NCI-H1694 (cell line): ENCODE measurements at regions not wholly inside any gene's neighbourhood (a gene's known extent, or its start where the extent isn't known, plus 50 kb on each side); places are given as distances from the start of the nearest gene placed in this dataset.

ENCODE experiments used
- DNase-seq: peaks from one replicate; lab custom pipeline; 2025; lab: John Stamatoyannopoulos, UW

- no peak for DNase-seq
These were observed 497.0 kb downstream of the FOXO1 start for GRCh38 chr13:40169476-40169875.

- no peak for DNase-seq
These were observed 496.4 kb downstream of the FOXO1 start for GRCh38 chr13:40170091-40170490.

DNA sequence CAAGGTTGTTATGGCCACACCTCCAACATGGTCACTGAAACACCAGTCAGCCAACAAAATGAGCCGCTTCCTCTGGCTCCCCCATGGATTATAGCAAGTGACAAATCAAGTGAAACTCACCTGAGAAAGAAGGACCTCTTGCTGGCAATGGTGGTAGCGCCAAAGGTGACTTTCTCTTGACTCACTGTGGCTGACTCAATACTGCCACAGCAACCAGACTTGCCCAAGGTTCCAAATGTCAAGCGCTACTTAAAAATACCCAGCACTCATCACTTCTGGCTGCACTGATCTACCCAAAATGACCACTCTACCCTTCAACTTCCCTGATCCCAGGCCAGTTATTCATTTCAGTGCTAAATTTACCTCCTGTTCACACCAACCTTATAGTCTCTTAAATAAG is 495.5 kb downstream of the FOXO1 start:
- DNase-seq, result no peak

- no peak for DNase-seq
These were observed 494.9 kb downstream of the FOXO1 start for GRCh38 chr13:40171566-40171965.

DNA sequence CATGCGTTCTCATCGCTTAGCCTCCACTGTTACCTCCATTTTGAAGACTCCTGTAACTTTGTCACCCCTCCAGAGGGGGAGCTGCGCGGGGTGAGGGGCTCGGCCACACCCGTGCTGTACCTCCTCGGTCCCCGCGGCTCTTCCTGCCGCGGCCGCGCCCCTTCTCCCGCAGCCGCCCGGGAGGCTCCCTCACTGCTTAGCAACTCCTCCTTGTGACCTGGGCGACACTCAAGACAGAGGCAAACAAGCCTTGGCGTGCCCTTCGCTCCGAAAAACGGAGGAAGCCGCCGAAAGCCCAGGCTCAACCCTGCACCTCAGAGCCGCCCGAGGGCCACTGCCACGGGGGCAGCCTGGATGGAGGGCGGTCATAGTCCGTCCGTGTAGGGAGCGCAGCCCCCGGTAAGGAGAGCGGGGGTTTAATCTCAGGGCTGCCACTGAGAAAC is 494.3 kb downstream of the FOXO1 start:
- DNase-seq, result no peak

DNA sequence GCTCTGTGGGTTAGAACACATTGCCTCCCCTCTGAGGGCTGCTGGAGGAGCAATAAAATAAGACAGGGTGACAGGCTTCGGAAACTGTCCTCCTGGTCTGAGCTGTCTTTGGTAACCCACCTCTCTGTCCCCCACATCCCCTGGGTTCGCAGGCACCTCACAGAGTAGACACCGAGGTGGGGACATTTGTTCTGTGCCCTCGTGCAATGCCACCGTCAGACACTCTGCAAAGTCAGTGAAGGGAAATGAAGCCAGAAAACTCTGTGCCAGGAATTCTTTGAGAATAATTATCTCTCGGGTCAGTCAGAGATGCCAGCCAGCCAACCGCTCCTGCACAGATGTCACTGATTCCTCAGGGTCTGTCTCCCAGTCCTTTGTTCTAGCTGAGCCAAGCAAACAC is 493.6 kb downstream of the FOXO1 start:
- DNase-seq, result peak; percentile 84

GRCh38 chr13:40175639-40176038 is 490.8 kb downstream of the FOXO1 start:
- no peak for DNase-seq

DNA sequence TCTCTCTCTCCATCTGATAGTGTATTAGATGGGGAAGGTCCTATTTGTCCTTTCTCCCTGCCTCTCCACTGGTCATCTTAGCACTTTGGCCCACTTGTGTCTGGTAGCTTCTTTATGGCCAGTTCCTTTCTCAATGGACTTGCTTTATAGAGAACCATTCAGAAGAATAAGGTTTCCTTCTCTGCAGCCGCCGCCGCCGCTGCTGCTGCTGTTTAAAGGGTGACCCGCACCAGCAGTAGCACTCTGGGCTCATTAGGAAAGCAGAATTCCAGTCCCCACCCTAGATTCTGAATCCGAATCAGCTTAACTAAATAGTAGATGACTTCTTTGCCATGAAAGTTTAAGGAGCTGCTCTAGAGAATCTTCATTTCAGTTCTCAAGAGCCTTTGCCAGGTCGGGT is 490.2 kb downstream of the FOXO1 start:
- no peak for DNase-seq

GRCh38 chr13:40178130-40178529 is 488.3 kb downstream of the FOXO1 start:
- no peak for DNase-seq

DNA sequence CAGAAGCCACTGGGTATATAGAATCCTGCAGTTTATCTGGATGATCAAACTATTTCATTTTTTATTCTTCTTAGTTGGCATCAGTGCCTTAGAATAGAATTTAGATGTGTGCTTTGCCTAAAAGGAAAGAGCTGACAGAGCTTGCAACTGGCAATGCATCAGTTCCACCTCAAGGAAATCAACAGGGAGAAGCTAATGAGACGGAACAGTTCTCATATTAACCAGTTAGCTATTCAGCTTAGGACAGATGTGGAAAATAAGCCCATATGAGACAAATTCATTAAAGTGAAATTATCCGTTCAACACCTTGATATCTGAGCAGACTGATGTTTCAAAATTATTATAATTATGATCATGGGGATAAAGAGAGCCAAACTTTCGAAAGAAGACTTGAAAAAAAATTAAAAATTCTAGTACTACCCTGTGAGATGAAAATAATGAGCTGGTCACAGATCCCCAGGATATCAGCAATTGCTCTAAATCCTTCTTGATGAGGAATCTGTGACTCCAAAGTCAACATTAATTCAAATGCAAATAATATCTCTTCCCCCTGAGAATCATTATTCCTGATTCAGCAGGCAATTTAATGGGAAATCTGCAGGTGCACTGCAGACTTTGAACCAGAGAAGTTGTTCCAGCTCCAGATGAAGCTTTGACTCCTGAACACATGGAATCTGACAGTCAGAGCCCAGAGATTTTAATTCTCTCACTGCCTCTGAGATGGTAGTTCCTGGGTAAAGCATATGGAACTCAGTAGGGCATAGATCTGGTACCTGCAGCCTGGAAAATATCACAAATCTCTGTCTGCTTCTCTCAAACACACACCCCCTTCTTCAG is 486.8 kb downstream of the FOXO1 start:
- no peak for DNase-seq

DNA sequence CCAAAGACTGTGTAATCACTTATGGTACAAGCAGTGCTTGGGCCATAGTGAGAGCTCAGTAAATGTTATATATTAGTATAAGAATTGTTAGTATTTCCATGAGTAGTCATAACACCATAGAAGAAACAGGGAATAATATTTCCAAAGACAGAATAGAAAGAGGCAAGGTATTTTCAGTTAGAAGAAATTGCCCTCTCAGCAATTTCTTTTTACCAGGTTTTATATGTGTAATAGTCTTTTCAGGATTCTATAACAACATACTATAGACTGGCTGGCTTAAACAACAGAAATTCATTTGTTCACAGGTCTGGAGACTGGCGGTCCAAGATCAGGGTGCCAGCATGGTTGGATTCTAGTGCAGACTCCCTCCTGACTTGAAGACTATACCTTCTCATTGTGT is 485.7 kb downstream of the FOXO1 start:
- DNase-seq, result no peak

DNA sequence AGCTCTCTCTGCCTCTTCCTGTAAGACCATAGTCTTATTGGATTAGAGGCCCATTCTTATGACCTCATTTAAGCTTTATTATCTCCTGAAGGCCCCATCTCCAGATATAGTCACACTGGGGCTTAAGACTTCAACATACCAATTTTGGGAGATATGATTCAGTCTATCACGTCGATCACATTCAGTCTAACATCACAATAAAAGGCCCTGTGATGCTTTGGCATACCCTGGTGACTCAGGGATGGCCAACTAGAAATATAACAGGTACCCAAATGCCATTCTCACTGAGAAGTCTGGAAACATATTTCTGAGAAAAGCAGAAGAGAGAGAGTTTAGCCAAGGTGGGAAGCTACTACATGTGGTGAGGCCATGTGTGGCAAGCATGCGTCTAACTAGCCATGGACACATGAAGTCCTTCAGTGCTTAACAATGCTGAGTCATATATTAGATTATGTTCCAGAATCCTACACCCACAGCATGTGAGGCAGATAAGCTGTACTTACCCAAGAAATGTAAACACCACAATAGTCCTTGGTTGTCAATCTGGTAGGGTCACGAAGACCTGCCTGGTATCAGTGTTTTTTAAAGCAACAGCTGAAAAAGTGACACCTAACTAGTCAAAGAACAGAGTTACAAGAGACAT is 485.1 kb downstream of the FOXO1 start:
- no peak for DNase-seq

DNA sequence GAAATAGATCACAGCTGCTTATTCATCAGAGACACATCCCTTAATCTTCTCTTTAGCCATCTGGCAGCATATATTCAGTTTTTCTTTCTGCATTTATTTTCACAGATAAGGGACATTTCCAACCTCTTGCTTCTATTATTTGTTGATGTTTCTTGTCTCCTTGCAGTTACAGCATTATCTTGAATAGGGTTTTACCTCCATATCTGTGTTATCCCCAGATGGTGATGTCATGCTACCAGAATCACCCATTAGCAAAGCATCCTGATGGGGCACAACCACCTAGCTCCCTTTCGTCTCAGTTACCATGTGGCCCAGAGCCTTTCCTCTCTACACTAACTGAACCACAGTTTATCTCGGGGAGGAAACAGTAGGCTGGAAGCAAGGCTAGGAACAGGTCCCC is 483.9 kb downstream of the FOXO1 start:
- no peak for DNase-seq

DNA sequence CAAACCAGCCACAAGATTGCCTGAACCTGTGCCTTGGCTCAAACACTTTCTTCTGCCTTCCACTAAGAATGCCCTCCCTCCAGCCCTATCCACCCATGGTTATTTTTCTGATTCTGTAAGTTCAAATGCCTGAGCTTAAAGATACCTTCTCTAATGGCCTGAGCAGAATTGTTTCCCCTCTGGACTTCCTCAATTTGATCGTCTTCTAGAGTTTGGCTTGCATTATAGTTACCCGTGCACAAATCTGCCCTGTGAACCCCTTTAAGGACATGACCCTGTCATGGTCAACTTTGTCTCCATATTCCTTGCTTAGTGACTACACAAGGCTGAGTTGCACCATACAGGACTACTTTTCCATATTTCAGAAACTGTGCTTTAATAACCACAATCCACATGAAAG is 481.0 kb downstream of the FOXO1 start:
- no peak for DNase-seq

DNA sequence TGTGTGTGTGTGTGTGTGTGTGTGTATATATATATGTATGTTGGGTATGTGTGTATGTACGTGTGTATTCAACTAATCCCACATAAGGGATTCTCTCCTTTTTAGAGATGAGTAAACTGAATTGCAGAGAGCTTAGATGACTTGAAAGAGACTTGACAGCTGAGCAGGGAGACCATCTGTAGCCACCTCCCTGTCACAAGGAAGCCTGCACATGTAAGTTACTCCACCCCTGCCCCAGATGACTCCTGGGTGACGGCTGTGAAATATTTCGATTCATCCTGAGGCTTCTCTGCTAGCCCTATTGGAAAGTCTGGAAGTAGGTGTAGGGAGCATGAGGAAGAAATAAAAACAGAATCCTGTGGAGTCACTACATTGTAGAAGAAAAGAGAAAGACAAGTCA is 480.4 kb downstream of the FOXO1 start:
- DNase-seq, result no peak

GRCh38 chr13:40186626-40187323 is 479.7 kb downstream of the FOXO1 start:
- DNase-seq, result no peak

- DNase-seq, result no peak
These were observed 479.1 kb downstream of the FOXO1 start for GRCh38 chr13:40187324-40187795.

GRCh38 chr13:40187841-40188591 is 478.4 kb downstream of the FOXO1 start:
- DNase-seq, result no peak

- DNase-seq, result no peak
These were observed 477.0 kb downstream of the FOXO1 start for GRCh38 chr13:40189426-40189825.

- DNase-seq, result no peak
These were observed 476.4 kb downstream of the FOXO1 start for GRCh38 chr13:40189898-40190630.

DNA sequence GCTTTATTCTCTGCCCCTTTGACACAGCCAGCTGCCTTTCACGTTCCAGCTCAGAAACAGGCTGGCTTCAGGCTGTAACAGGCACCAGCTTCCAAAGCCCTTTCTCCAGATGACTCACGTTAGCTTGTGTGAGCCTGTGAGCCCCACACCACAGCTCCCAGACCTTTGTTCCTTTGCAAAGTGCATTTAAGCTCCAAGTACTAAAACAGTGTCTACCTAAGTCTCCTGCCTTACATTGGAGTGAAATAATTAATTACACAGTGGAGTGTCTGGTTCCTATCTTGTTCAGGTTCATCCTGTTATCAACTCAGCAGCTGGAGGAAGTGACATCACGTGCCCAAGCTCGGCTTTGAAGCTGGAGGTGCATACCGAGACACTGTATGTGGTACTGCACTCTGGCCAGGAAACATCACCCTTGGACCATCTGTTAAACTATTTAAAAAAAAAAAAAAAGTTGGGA is 475.8 kb downstream of the FOXO1 start:
- peak; percentile 78 for DNase-seq
